SK-N-MC (cell line): ENCODE measurements at regions not wholly inside any gene's neighbourhood (a gene's known extent, or its start where the extent isn't known, plus 50 kb on each side); places are given as distances from the start of the nearest gene placed in this dataset.

ENCODE experiments used
- EZH2 ChIP-seq: fragments of 200-600 bp; sonication (generic); IDR thresholded peaks from one replicate; pipeline ENCODE4 v1.6.1; 2017; ENCODE audit warnings: antibody characterized with exemption
- FOXP2 ChIP-seq: optimal IDR thresholded peaks from 2 replicates; pipeline ENCODE3; 2011; ENCODE audit warnings: mild to moderate bottlenecking, moderate library complexity; ENCODE audit not compliant: insufficient read depth; ENCODE audit errors: extremely low read length, control extremely low read depth
- POLR2AphosphoS5 ChIP-seq: IDR thresholded peaks from 2 replicates; pipeline ENCODE4 v1.6.1; 2012; ENCODE audit warnings: mild to moderate bottlenecking, low read depth, low read length, borderline replicate concordance

- TF ChIP-seq EZH2: no peak
- no peak for TF ChIP-seq POLR2AphosphoS5
- no peak for TF ChIP-seq FOXP2
These were observed 1329.6 kb downstream of the KCNT2 start for GRCh38 chr1:195278644-195279043.
